ENCODE measurements at regions not wholly inside any gene's neighbourhood (a gene's known extent, or its start where the extent isn't known, plus 50 kb on each side); places are given as distances from the start of the nearest gene placed in this dataset.

DNA sequence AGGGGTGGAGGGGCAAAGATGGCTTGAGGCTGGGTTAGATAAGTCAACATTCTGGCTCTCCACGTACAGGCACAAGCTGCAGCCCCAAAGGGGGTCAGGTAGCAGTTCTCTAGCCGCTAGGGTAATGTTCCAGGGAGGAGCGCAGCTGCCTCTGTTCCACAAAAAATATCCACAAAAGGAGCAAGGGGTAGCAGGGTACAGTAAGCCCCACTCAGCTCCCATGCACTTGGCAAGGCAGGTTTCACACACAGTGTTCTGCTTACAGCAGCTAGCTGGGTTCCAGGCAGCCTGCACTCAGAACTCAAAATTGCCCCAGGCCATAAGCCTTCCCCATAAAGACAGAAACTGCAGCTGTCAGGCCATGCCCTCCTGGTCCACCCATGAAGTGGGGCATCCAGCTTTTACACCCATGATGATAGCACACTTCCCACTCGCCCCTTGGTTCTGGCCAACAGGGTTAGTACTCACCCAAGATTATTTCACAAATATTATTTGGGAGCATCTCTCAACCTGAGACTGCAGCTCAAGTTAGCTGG is 130.0 kb downstream of the CYSLTR2 start:
- H3K9me3 ChIP-seq, result no peaks in the 10 kb centered on the region
- H3K4me3 ChIP-seq, result no peak overlapping the region
- H3K27ac ChIP-seq, result no peak overlapping the region
- no peaks in the 10 kb centered on the region for H3K27me3 ChIP-seq
- DNase-seq, result no peak
- H3K36me3 ChIP-seq, result no peaks in the 10 kb centered on the region
- intact Hi-C loops (cut with DNase I), result no loop called here
- TF ChIP-seq EP300 (IDR thresholded peaks at IDR 0.05), result no peak
- no peak for TF ChIP-seq POLR2A (IDR thresholded peaks at IDR 0.05)
- TF ChIP-seq, protein P1, sequence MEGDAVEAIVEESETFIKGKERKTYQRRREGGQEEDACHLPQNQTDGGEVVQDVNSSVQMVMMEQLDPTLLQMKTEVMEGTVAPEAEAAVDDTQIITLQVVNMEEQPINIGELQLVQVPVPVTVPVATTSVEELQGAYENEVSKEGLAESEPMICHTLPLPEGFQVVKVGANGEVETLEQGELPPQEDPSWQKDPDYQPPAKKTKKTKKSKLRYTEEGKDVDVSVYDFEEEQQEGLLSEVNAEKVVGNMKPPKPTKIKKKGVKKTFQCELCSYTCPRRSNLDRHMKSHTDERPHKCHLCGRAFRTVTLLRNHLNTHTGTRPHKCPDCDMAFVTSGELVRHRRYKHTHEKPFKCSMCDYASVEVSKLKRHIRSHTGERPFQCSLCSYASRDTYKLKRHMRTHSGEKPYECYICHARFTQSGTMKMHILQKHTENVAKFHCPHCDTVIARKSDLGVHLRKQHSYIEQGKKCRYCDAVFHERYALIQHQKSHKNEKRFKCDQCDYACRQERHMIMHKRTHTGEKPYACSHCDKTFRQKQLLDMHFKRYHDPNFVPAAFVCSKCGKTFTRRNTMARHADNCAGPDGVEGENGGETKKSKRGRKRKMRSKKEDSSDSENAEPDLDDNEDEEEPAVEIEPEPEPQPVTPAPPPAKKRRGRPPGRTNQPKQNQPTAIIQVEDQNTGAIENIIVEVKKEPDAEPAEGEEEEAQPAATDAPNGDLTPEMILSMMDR (IDR thresholded peaks at IDR 0.05), result no peak
- 92 to 99% (median 95%) methylated on average over 4 of the region's 4 CpGs for WGBS, 3 donors
- H3K4me1 ChIP-seq (ENCODE audit: insufficient read depth), result no peaks in the 10 kb centered on the region

GRCh38 chr13:48784916-48785548 is 131.3 kb downstream of the CYSLTR2 start:
- no peak overlapping the region for H3K27ac ChIP-seq
- DNase-seq, result no peak
- no peaks in the 10 kb centered on the region for H3K4me1 ChIP-seq (ENCODE audit: insufficient read depth)
- intact Hi-C loops (cut with DNase I), result no loop called here
- H3K9me3 ChIP-seq, result no peaks in the 10 kb centered on the region
- H3K36me3 ChIP-seq, result no peaks in the 10 kb centered on the region
- WGBS, 3 donors, result 71 to 73% (median 72%) methylated on average over 3 of the region's 3 CpGs
- no peak overlapping the region for H3K4me3 ChIP-seq
- TF ChIP-seq, protein P1 (IDR thresholded peaks at IDR 0.05), result no peak
- TF ChIP-seq POLR2A (IDR thresholded peaks at IDR 0.05), result no peak
- TF ChIP-seq EP300 (IDR thresholded peaks at IDR 0.05), result no peak
- H3K27me3 ChIP-seq, result no peaks in the 10 kb centered on the region

GRCh38 chr13:48790199-48790598 is 136.5 kb downstream of the CYSLTR2 start:
- intact Hi-C loops (cut with DNase I), result no loop called here
- DNase-seq, result no peak
- TF ChIP-seq EP300 (IDR thresholded peaks at IDR 0.05) (no peak), POLR2A (IDR thresholded peaks at IDR 0.05) (no peak)
- TF ChIP-seq, protein P1 (IDR thresholded peaks at IDR 0.05), result no peak
- no peak overlapping the region for H3K27ac ChIP-seq
- 66 to 78% (median 77%) methylated on average over 3 of the region's 3 CpGs for WGBS, 3 donors
- no peaks in the 10 kb centered on the region for H3K9me3 ChIP-seq
- no peak overlapping the region for H3K4me3 ChIP-seq
- H3K4me1 ChIP-seq (ENCODE audit: insufficient read depth), result no peaks in the 10 kb centered on the region
- no peaks in the 10 kb centered on the region for H3K27me3 ChIP-seq
- H3K36me3 ChIP-seq, result no peaks in the 10 kb centered on the region

GRCh38 chr13:48790966-48791365 is 137.2 kb downstream of the CYSLTR2 start:
- Histone ChIP-seq H3K4me3 (no peak overlapping the region), H3K36me3 (no peaks in the 10 kb centered on the region), H3K9me3 (no peaks in the 10 kb centered on the region), H3K27ac (no peak overlapping the region), H3K27me3 (no peaks in the 10 kb centered on the region), H3K4me1 (ENCODE audit: insufficient read depth) (no peaks in the 10 kb centered on the region)
- TF ChIP-seq POLR2A (IDR thresholded peaks at IDR 0.05) (no peak), EP300 (IDR thresholded peaks at IDR 0.05) (no peak)
- TF ChIP-seq, protein P1 (IDR thresholded peaks at IDR 0.05), result no peak
- WGBS, 3 donors, result 95 to 100% (median 97%) methylated on average over 1 of the region's 1 CpG
- no peak for DNase-seq
- intact Hi-C loops (cut with DNase I), result no loop called here

All from ovary (tissue), 7 donors.